ENCODE measurements at regions not wholly inside any gene's neighbourhood (a gene's known extent, or its start where the extent isn't known, plus 50 kb on each side); places are given as distances from the start of the nearest gene placed in this dataset.
"Not testable (repeated sequence)": the region's sequence is repeated elsewhere in the genome, so short reads cannot be mapped to it uniquely, and the experiment has no call there.

DNA sequence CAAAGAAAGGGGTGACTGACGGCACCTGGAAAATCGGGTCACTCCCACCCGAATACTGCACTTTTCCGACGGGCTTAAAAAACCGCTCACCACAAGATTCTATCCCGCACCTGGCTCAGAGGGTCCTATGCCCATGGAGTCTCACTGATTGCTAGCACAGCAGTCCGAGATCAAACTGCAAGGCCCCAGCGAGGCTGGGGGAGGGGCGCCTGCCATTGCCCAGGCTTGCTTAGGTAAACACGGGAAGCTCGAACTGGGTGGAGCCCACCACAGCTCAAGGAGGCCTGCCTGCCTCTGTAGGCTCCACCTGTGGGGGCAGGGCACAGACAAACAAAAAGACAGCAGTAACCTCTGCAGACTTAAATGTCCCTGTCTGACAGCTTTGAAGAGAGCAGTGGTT is 327.0 kb upstream of the MEIS2 start:
- not testable (repeated sequence) for FAIRE-seq

DNA sequence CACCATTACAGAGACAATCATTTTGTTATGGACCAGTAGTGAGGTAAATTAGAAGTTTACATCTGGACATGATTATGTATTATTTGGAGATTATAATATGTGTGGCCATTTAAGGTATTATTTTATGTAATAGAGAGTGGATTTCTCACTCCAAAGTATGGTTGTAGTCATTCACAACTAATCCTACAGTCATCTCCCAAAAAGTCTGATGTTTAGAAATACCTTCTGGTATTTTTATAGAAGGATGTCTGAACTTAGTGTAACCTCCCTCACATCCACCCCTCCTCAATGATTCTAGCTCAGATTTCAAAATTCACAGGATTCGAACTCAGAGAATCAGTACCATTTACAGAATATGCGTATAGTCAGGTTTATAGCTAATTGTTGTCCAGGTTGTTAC is 346.6 kb upstream of the MEIS2 start:
- FAIRE-seq: no peak

DNA sequence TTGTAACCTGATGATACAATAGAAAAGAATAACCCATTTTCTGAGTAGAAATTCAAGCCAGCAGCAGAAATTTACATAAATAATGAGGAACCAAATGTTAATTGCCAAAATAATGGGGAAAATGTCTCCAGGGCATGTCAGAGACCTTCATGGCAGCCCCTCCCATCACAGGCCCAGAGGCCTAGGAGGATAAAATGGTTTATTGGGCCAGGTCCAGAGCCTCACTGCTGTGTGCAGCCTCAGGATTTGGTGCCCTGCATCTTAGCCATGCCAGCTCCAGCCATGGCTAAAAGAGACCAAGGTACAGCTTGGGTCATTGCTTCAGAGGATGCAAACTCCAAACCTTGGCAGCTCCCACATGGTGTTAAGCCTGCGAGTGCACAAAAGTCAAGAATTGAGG is 352.1 kb upstream of the MEIS2 start:
- no peak for FAIRE-seq

DNA sequence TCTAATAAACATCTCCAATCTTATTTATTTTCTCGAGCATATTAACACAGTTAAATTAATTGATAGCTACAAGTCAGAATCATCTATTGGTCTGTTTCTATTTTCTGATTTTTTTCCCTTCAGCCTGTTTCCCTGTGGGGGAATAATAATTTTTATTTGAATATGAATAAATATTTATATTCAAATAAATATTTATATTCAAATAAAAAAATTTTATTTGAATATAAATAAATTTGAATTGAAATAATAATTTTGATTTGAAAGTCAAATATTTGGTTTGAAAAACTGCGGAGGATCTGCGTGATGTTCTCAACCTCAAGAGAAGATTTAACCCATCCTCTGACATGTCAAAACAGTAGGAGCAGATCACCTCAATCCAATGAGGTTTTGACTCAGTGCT is 380.1 kb upstream of the MEIS2 start:
- FAIRE-seq: no peak

DNA sequence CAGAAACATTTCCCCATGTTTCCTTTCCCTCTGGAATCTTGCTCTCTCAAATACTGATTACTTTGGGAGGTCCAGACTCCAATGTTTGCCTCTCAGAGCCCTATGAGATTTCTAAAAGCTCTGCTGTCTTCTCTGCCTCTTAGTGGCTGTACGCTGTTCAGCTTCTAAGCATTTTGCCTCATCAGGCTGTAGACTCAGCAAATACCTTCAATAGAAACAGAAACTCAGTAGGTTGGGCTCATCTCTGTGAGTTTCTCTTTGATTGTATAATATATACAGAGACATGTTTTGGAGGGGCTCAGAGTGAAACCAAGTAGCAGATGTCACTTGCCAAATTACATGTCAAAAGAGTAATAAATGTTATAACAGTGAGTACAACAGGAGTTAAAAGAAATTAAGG is 380.8 kb upstream of the MEIS2 start:
- no peak for FAIRE-seq

DNA sequence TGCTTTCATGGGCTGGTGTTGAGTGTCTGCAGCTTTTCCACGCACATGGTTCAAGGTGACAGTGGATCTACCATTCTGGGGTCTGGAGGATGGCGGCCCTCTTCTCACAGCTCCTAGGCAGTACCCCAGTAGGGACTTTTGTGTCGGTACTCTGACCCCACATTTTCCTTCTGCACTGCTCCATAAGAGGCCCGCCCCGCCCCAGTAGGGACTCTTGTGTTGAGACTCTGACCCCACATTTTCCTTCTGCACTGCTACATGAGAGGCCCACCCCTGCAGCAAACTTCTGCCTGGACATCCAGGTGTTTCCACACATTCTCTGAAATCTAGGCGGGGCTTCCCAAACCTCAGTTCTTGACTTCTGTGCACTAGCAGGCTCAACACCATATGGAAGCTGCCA is 383.4 kb upstream of the MEIS2 start:
- no peak for FAIRE-seq

DNA sequence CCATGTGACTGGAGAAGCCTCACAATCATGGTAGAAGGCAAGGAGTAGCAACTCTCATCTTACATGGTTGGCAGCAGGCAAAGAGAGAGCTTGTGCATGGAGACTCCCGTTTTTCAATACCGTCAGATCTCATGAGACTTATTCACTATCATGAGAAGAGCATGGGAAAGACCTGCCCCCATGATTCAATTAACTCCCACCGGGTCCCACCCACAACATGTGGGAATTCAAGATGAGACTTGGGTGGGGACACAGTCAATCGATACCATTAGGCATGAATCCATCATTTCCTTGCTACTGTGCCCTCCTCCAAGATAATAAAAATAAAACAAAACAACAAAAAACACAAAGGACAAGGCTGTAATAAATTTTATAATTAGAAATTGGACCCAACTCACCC is 384.7 kb upstream of the MEIS2 start:
- no peak for FAIRE-seq

DNA sequence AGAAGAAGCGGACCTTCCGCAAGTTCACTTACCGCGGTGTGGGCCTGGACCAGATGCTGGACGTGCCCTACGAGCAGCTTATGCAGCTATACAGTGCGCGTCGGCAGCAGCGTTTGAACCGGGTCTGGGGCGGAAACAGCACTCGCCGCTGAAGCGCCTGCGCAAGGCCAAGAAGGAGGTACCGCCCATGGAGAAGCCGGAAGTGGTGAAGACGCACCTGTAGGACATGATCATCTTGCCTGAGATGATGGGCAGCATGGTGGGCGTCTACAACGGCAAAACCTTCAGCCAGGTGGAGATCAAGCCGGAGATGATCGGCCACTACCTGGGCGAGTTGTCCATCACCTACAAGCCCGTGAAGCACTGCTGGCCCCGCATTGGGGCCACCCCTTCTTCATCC is 390.4 kb upstream of the MEIS2 start:
- no peak for FAIRE-seq

DNA sequence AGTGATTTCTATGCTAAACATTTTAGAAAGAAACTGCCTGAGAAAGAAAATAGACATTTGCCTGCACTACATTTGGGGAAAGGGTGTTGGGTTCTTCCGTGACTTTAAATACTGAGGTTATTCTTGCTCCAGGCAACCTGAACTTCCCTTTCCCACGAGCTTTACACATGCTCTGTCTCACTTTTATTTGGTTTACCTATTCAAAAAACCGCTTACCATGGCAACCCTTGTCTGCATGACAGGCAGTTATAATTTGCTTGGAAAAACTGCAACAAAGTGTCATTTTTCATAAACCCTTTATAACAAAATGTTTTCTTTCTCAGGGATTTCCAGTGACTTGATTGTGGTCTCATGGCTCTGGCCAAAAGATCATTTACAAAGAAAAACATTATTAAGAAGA is 416.3 kb upstream of the MEIS2 start:
- no peak for FAIRE-seq

DNA sequence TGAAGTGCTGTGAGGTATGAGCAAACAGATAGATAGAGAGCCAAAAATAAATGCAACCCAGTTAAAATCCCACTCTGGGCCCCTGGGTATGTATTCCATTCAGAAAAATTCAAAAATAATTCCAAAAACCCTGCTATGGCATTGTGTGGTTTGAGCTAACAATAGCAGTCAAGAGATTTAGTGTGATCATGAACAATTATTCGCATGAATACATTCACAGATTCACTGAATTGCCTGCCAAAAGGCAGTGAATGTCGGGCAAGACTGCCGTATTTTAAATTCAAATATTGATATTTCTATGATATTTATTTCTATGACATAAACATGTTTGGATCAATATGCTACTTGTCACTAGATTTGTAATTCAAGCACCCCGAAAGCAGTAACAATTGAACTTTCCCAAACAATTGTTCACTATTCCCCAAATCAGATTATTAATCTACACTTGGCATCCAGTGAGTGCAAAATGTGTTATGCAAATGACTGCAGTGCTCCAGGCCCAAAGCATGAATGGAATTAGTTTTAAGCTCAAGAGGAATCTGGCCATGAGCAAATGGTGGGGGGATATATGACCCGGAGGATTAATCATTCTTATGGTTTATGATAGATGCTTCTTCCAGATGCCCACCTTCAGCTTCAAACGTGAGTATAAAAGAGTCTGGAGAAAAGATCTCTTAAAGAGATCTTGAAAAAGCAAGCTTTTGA is 417.0 kb upstream of the MEIS2 start:
- FAIRE-seq: no peak

DNA sequence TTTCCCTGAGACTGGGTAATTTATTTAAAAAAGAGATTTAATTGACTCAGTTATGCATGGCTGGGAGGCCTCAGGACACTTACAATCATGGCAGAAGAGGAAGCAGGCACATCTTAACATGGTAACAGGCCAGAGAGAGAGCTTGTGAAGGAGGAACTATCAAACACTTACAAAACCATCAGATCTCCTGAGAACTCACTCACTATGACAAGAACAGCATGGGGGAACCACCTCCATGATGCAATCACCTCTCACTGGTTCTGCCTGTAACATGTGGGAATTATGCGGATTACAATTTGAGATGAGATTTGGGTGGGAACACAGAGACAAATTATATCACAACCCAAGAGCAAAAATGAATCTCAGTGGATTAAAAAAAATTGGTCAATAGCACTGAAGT is 416.0 kb upstream of the TMCO5A start:
- FAIRE-seq: no peak

DNA sequence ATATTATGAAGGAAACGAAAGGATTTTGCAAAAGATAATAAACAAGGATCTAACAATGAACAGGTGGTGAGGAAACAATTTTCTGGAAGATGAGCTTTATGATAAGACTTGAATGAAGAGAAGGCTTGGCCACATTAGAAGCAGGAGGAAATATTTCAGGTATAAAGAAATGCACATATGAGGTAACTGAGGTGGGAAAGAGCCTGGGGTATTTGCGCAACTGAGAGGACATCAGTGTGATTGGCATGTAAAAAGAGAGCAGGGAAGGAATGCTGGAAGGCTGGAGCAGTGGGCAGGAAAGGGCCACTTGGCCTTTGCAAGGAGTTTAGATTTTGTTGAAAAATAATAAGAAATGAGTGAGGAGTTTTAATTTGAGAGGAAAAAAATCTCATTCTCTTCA is 414.4 kb upstream of the TMCO5A start:
- no peak for FAIRE-seq

DNA sequence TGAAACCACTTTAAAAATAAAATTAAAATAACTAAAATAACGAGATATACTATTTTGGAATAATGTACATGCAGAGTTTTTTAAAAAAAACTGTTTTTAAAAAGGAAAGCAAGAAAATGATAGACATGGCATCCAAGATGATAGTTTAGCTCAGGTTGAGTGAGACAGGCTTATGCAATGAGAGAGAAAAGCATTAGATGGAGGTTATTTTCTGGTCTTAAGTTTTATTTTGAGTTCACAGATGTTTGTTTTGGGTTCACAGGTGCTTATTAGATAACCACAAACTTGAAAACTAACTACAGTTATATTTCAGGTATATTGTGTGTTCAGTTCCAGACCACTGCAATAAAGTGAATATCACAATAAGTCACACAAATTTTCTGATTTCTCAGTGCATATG is 413.6 kb upstream of the TMCO5A start:
- FAIRE-seq: no peak

DNA sequence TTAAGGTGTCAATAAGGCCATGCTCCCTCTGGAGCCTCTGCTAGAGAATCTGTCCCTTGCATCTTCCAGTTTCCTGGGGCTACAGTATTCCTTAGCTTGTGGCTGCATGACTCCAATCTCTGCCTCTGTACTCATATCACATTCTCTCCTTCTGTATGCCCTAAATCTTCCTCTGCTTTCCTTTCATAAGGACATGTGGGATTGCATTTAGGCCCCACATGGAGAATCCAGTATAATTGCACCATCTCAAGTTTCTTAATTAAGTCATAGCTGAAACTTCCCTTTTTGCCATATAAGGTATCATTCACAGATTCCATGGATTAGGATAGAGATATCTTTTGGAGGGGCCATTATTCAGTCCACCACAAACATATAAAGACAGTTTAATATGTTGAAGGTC is 409.8 kb upstream of the TMCO5A start:
- no peak for FAIRE-seq

DNA sequence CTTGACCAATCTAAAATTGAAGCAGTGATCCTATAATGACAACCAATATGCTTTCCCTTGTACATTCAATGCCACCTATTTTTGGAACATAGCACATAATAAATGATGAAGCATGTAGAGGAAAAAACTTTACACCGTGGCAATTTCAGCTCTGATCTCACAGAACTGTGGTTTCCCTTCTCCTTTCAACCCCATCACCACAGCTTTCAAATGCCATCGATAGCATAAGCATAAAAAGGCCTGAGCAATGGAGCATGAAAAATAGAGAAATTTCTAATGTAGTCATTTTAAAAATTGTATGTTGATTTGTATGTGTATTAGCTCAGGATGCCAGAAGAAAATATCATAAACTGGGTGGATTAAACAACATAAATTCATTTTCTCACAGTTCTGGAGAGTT is 406.0 kb upstream of the TMCO5A start:
- no peak for FAIRE-seq

DNA sequence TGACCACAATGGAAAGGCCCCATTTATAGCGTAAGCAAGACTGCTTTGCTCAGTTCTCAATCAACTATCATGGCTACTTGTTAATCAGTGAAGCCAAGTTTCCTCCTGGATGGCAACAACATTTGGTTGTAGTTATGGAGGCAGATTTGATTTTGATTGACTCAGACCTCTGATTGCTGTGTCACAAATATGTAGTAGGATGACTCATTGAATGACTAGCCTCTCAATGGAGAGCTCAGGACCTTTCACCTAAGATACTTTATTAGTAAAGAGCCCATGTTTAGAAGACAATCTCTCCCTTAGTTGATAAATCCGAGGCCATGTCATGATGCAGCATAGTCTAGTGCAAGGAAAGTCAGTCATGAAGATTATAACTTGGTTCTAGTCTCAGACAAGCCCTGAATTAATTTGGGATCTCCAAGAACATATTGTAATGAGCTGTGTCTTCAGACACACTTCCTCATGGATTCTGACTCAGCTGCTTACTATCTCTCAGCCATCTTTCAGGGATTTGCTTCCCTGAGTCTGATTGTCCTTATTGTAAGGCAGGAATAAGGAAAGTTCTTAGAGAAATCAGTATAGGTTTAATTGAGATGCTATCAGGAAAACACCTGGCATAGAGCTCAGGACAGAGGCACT is 397.4 kb upstream of the TMCO5A start:
- no peak for FAIRE-seq

DNA sequence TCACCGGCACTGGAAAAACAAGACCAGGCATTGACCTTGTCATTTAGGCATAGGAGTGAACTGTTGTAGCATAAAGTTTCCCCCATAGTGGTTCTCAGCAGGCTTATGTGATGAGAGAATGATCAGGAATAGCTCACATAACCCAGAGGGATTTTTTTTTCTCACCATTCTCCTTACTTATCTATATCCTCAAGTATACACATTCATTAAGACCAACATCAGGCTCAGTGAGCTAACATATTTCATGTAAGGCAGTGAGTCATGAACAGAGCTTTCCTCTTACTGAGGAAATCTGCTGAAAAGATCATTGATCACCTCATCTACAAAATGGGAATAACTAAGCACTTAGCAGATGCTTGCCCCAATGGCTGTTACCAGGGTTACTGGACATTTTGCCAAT is 396.6 kb upstream of the TMCO5A start:
- no peak for FAIRE-seq

DNA sequence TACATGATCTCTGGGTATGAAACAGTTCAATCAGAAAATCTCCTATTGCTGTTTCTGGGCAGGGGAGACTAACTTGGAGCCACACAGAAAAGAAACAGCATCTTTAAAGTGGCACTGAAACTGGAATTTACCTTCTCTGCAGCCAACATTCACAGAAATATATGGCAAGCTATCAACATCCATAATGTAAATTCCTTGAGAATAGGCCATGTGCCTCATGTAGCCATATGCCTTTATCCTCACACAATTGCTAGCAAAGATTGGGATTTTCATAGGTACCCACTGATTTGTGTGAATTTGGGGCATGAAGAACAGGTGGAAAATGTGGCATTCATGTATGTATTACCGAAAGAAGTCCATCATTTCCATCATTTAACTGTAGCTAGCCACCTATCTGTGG is 386.3 kb upstream of the TMCO5A start:
- FAIRE-seq: no peak

DNA sequence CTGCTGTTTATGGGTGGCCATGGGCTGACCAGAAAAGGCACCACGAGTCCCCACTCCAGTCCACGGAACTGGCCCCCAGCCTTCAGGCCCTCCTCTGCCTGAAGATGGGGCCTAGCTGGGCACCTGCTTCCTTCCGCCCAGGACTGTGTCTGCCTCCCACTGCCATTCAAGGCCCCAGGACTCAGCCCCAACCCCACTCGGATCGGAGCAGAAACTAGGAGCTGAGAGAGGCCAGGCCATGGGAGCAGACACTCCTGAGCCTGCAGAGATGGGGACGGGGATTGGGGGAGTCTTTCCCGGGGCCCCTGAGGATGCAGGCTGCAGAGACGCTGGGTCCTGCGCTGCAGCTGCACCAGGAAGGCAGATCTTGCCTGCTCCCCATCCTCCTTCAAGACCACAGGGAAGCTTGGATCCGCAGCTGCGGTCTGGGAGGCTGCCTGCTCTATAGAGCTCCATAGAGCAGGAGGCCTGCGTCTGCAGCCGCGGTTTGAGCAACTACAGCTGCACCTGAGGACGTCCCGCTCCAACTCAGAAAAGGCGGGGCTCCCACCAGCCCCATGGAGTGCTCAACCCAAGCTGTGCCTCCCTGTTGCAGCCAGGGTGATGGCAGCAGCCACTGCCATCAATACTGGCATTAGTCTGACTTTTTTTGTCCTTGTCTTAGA is 383.9 kb upstream of the TMCO5A start:
- FAIRE-seq: no peak

DNA sequence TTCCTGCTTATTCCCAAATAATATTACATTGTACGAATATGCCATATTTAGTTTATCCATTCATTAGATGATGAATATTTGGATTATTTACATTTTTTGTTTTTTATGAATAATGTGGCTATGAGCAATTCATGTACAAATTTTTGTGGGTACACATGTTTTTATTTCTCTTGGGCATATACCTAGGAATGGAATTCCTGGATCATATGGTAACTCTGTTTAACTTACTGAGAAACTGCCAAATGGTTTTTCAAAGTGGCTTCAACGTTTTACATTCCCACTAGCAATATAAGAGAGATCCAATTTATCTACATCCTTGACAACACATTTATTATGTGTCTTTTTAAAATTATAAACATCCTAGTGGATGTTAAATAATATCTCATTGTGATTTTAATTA is 362.0 kb upstream of the TMCO5A start:
- no peak for FAIRE-seq

DNA sequence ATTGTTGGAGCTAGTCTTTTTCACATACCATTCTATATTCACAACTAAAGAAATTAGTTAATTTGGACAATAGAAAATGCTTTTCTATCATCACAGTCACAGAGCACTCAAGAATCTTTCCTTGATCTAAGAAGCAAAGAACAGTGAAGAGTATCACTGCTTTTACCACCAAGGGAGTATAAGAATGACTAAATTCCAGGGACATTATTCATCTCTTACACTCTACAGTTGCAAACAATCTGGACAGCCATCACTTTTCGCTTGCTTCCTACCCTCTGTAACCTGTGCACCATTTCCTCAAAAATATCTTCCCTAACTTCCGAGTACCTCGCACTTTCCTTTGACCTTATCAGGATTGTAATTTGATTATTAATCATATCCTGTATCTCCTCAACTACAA is 359.5 kb upstream of the TMCO5A start:
- no peak for FAIRE-seq

DNA sequence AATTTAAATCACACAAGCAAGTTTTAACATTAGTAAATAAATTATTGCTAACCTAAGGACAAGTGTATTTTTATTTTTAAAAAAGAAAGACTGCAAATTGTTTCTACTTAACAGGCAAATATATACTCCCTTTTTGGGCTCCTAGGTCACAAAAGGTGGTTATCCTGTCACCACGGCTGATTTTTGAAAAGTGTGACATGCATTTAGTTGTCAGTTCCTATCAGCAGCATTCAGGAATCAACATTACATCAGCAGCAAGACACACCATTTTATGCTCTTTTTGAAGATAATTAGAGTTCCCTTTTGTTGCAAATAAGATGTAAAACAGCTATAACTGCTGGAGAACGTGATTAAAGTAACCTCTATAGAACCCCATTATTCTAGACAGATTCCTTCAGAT is 357.5 kb upstream of the TMCO5A start:
- no peak for FAIRE-seq

DNA sequence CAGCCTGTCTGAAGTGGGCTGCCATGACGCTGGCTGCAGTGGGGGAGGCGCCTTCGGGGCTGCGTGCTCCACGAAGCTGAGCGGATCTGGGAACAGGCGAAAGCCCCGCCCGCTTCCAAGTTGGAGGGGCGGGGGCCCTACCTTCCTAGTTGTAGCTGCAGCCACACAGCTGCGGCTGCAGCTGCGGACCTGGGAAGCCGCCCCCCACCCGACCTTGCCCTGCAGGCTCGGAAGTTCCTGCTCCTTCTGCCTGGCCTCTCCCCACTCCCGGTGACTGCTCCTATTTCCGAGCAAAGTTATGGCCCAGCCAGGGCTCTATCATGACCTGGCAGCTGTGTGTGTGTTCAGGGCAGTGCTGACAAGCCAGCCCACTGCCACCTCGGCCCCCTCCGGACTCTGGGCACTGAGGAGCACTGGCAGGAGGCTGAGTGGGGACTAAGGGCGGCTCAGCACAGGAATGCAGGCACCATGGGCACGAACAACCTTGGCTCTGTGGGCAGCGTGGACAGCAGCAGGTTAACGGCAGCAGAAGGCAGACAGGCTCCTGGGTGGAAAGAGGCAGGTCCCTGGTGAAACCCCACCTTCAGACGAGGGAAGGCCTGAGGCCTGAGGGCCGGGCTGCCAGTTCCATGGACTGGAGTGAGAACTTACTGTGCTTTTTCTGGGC is 352.4 kb upstream of the TMCO5A start:
- FAIRE-seq: no peak

DNA sequence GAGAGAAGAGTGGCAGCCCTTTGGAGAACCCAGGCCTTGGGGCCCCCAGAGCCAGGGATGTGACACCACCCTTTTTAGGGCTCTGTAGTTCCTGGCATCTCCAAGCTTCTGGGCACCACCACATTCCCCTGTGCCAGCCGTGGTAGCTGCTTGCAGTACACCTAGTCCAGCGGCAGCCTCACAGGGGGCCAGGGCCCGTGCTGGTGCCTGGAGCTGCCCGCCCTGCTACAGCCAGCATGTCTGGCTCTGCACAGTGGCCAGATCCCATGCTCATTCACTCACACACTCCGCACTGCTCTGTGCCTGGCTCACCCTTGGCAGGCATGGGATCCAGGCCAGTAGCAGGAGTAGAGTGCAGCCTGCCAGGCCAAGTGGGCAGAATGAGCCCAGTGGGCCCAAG is 351.6 kb upstream of the TMCO5A start:
- FAIRE-seq: no peak
